ENCODE measurements at regions not wholly inside any gene's neighbourhood (a gene's known extent, or its start where the extent isn't known, plus 50 kb on each side); places are given as distances from the start of the nearest gene placed in this dataset.

- Mint-ChIP-seq H3K9me3 (peaks cover 4% of the 10 kb centered on the region), H3K27ac (no peak overlapping the region), H3K4me1 (no peaks in the 10 kb centered on the region), H3K36me3 (no peaks in the 10 kb centered on the region), H3K27me3 (no peaks in the 10 kb centered on the region), H3K4me3 (no peak overlapping the region)
These were observed 1947.6 kb upstream of the IGFBP7 start for GRCh38 chr4:59057804-59058203.

GRCh38 chr4:59058543-59058942, 1948.4 kb upstream of the IGFBP7 start:
- Mint-ChIP-seq H3K4me3 (no peak overlapping the region), H3K27me3 (no peaks in the 10 kb centered on the region), H3K27ac (no peak overlapping the region), H3K4me1 (no peaks in the 10 kb centered on the region), H3K36me3 (no peaks in the 10 kb centered on the region), H3K9me3 (no peaks in the 10 kb centered on the region)

- Mint-ChIP-seq H3K36me3 (no peaks in the 10 kb centered on the region), H3K4me3 (no peak overlapping the region), H3K27me3 (no peaks in the 10 kb centered on the region), H3K4me1 (no peaks in the 10 kb centered on the region), H3K27ac (no peak overlapping the region), H3K9me3 (peaks cover 5% of the 10 kb centered on the region)
These were observed 1950.0 kb upstream of the IGFBP7 start for GRCh38 chr4:59060002-59060846.

- Mint-ChIP-seq H3K9me3 (peaks cover 5% of the 10 kb centered on the region), H3K4me1 (no peaks in the 10 kb centered on the region), H3K27ac (no peak overlapping the region), H3K36me3 (no peaks in the 10 kb centered on the region), H3K4me3 (no peak overlapping the region), H3K27me3 (no peaks in the 10 kb centered on the region)
These were observed 1950.7 kb upstream of the IGFBP7 start for GRCh38 chr4:59060895-59061294.

GRCh38 chr4:59063015-59063720, 1953.0 kb upstream of the IGFBP7 start:
- peaks cover 10% of the 10 kb centered on the region for H3K9me3 Mint-ChIP-seq
- H3K27ac Mint-ChIP-seq: no peak overlapping the region
- H3K4me1 Mint-ChIP-seq: no peaks in the 10 kb centered on the region
- H3K27me3 Mint-ChIP-seq: no peaks in the 10 kb centered on the region
- H3K4me3 Mint-ChIP-seq: no peak overlapping the region
- H3K36me3 Mint-ChIP-seq: no peaks in the 10 kb centered on the region

- Mint-ChIP-seq H3K36me3 (no peaks in the 10 kb centered on the region), H3K27ac (no peak overlapping the region), H3K4me1 (no peaks in the 10 kb centered on the region)
These were observed 1958.7 kb upstream of the IGFBP7 start for GRCh38 chr4:59068722-59069418.

GRCh38 chr4:59086410-59086809, 1976.2 kb upstream of the IGFBP7 start:
- Mint-ChIP-seq H3K4me3 (no peak overlapping the region), H3K27ac (no peak overlapping the region), H3K27me3 (no peaks in the 10 kb centered on the region), H3K9me3 (peaks cover 9% of the 10 kb centered on the region), H3K36me3 (no peaks in the 10 kb centered on the region), H3K4me1 (no peaks in the 10 kb centered on the region)

More at GRCh38 chr4:59068722-59069418, 1958.7 kb upstream of the IGFBP7 start:
- H3K4me3 Mint-ChIP-seq: no peak overlapping the region
- H3K27me3 Mint-ChIP-seq: no peaks in the 10 kb centered on the region
- H3K9me3 Mint-ChIP-seq: peaks cover 11% of the 10 kb centered on the region

- Mint-ChIP-seq H3K9me3 (peaks cover 14% of the 10 kb centered on the region), H3K36me3 (no peaks in the 10 kb centered on the region), H3K4me3 (no peak overlapping the region), H3K27ac (no peak overlapping the region), H3K4me1 (no peaks in the 10 kb centered on the region), H3K27me3 (no peaks in the 10 kb centered on the region)
These were observed 1981.3 kb upstream of the IGFBP7 start for GRCh38 chr4:59091146-59092142.

GRCh38 chr4:59094505-59094904, 1984.3 kb upstream of the IGFBP7 start:
- no peak overlapping the region for H3K4me3 Mint-ChIP-seq
- no peak overlapping the region for H3K27ac Mint-ChIP-seq

GRCh38 chr4:59102311-59102710, 1992.1 kb upstream of the IGFBP7 start:
- H3K27ac Mint-ChIP-seq: no peak overlapping the region

More at GRCh38 chr4:59094505-59094904, 1984.3 kb upstream of the IGFBP7 start:
- no peaks in the 10 kb centered on the region for H3K4me1 Mint-ChIP-seq
- H3K9me3 Mint-ChIP-seq: peaks cover 12% of the 10 kb centered on the region
- H3K36me3 Mint-ChIP-seq: no peaks in the 10 kb centered on the region
- no peaks in the 10 kb centered on the region for H3K27me3 Mint-ChIP-seq

GRCh38 chr4:59120287-59120814, 2010.2 kb upstream of the IGFBP7 start:
- H3K4me3 Mint-ChIP-seq: no peak overlapping the region
- H3K9me3 Mint-ChIP-seq: peaks cover 11% of the 10 kb centered on the region
- H3K36me3 Mint-ChIP-seq: no peaks in the 10 kb centered on the region
- H3K27me3 Mint-ChIP-seq: no peaks in the 10 kb centered on the region
- H3K27ac Mint-ChIP-seq: no peak overlapping the region
- no peaks in the 10 kb centered on the region for H3K4me1 Mint-ChIP-seq

More at GRCh38 chr4:59102311-59102710, 1992.1 kb upstream of the IGFBP7 start:
- H3K4me3 Mint-ChIP-seq: no peak overlapping the region
- H3K36me3 Mint-ChIP-seq: no peaks in the 10 kb centered on the region
- no peaks in the 10 kb centered on the region for H3K27me3 Mint-ChIP-seq
- no peaks in the 10 kb centered on the region for H3K4me1 Mint-ChIP-seq
- peaks cover 13% of the 10 kb centered on the region for H3K9me3 Mint-ChIP-seq

GRCh38 chr4:59122626-59123025, 2012.4 kb upstream of the IGFBP7 start:
- no peaks in the 10 kb centered on the region for H3K4me1 Mint-ChIP-seq
- H3K4me3 Mint-ChIP-seq: no peak overlapping the region
- H3K27ac Mint-ChIP-seq: no peak overlapping the region
- H3K36me3 Mint-ChIP-seq: no peaks in the 10 kb centered on the region
- peaks cover 7% of the 10 kb centered on the region for H3K9me3 Mint-ChIP-seq
- no peaks in the 10 kb centered on the region for H3K27me3 Mint-ChIP-seq

GRCh38 chr4:59126159-59126558, 2016.0 kb upstream of the IGFBP7 start:
- Mint-ChIP-seq H3K4me1 (no peaks in the 10 kb centered on the region), H3K4me3 (no peak overlapping the region), H3K27me3 (no peaks in the 10 kb centered on the region), H3K27ac (peak overlapping the region; percentile 25), H3K36me3 (no peaks in the 10 kb centered on the region), H3K9me3 (peaks cover 7% of the 10 kb centered on the region)

- no peaks in the 10 kb centered on the region for H3K36me3 Mint-ChIP-seq
- H3K27me3 Mint-ChIP-seq: no peaks in the 10 kb centered on the region
- peaks cover 7% of the 10 kb centered on the region for H3K9me3 Mint-ChIP-seq
- no peak overlapping the region for H3K27ac Mint-ChIP-seq
- no peak overlapping the region for H3K4me3 Mint-ChIP-seq
- no peaks in the 10 kb centered on the region for H3K4me1 Mint-ChIP-seq
These were observed 2016.8 kb upstream of the IGFBP7 start for GRCh38 chr4:59127006-59127405.

All from activated naive CD4-positive, alpha-beta T cell treated with anti-CD3 and anti-CD28 coated beads, Interleukin-2, amount 50 U/mL, for 24 hours (primary cell).